ENCODE measurements at regions not wholly inside any gene's neighbourhood (a gene's known extent, or its start where the extent isn't known, plus 50 kb on each side); places are given as distances from the start of the nearest gene placed in this dataset.

DNA sequence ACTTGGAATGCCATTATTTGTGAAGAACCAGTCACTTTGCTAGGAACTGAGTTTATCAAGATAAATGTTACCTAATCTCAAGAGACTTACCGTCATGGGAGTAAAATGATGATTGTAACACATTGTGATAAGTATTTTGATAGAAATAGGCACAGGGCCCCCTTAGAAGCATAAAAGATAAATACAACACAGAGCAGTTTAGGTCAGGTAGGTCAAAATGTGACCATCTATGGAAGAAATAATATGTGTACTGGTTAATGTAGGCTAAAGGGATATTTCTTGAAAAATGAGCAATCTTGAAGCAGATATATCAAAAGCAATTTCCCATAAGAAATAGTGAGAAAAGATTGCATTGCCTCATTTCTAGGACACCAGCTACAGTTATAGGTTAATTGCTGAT is 1386.8 kb upstream of the ADGRL2 start:
- no peaks in the 10 kb centered on the region for H3K9me3 ChIP-seq (ENCODE audit: control insufficient read depth in 2 of 3, insufficient read depth in 1 of 3, low read length in 3 of 3)
- FAIRE-seq, result no peak
- no peaks in the 10 kb centered on the region for H3K4me1 ChIP-seq (ENCODE audit: control insufficient read depth in 2 of 3, insufficient read depth in 2 of 3, low read depth in 1 of 3, low read length in 3 of 3)
- TF ChIP-seq, protein P1, sequence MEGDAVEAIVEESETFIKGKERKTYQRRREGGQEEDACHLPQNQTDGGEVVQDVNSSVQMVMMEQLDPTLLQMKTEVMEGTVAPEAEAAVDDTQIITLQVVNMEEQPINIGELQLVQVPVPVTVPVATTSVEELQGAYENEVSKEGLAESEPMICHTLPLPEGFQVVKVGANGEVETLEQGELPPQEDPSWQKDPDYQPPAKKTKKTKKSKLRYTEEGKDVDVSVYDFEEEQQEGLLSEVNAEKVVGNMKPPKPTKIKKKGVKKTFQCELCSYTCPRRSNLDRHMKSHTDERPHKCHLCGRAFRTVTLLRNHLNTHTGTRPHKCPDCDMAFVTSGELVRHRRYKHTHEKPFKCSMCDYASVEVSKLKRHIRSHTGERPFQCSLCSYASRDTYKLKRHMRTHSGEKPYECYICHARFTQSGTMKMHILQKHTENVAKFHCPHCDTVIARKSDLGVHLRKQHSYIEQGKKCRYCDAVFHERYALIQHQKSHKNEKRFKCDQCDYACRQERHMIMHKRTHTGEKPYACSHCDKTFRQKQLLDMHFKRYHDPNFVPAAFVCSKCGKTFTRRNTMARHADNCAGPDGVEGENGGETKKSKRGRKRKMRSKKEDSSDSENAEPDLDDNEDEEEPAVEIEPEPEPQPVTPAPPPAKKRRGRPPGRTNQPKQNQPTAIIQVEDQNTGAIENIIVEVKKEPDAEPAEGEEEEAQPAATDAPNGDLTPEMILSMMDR (IDR thresholded peaks at IDR 0.05; ENCODE audit: borderline replicate concordance, extremely low read depth, insufficient read depth), result no peak
- DNase-seq, result no peak
- no peak overlapping the region for H3K9ac ChIP-seq (ENCODE audit: low read length in 3 of 3)
- no peaks in the 10 kb centered on the region for H3K36me3 ChIP-seq (ENCODE audit: control insufficient read depth in 2 of 3, insufficient read depth in 3 of 3, low read length in 3 of 3)
- H3K4me3 ChIP-seq (ENCODE audit: low read length in 3 of 3), result no peak overlapping the region
- no peaks in the 10 kb centered on the region for H3K27me3 ChIP-seq (ENCODE audit: control insufficient read depth, insufficient read depth, low read length)
- intact Hi-C loops (cut with DNase I), result no loop called here
- H3K27ac ChIP-seq (ENCODE audit: low read depth in 2 of 2, low read length in 2 of 2), result no peak overlapping the region

DNA sequence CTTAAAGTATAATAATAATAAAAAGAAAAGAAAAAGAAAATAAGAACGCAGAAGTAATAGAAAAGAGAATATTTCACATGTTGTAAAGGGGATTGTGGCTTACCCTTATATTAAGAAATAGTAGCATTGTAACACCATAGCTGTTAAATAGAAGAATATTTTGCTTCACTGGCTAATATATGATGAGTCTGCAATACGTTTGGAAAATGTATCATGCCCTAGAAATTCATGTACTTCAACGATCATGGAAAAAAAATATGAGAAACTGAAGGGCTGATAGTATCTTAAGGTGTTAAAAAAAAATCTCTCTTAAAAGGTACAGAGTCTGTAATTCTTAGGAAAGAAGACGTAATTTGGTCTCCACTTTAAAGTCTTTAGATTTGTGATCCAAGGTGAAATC is 1390.5 kb upstream of the ADGRL2 start:
- intact Hi-C loops (cut with DNase I), result no loop called here
- Histone ChIP-seq H3K4me3 (ENCODE audit: low read length in 3 of 3) (no peak overlapping the region), H3K27me3 (ENCODE audit: control insufficient read depth, insufficient read depth, low read length) (no peaks in the 10 kb centered on the region), H3K4me1 (ENCODE audit: control insufficient read depth in 2 of 3, insufficient read depth in 2 of 3, low read depth in 1 of 3, low read length in 3 of 3) (no peaks in the 10 kb centered on the region), H3K9me3 (ENCODE audit: control insufficient read depth in 2 of 3, insufficient read depth in 1 of 3, low read length in 3 of 3) (no peaks in the 10 kb centered on the region), H3K9ac (ENCODE audit: low read length in 3 of 3) (no peak overlapping the region), H3K27ac (ENCODE audit: low read depth in 2 of 2, low read length in 2 of 2) (no peak overlapping the region), H3K36me3 (ENCODE audit: control insufficient read depth in 2 of 3, insufficient read depth in 3 of 3, low read length in 3 of 3) (no peaks in the 10 kb centered on the region)
- DNase-seq, result no peak
- TF ChIP-seq, protein P1 (IDR thresholded peaks at IDR 0.05; ENCODE audit: borderline replicate concordance, extremely low read depth, insufficient read depth), result no peak
- no peak for FAIRE-seq

DNA sequence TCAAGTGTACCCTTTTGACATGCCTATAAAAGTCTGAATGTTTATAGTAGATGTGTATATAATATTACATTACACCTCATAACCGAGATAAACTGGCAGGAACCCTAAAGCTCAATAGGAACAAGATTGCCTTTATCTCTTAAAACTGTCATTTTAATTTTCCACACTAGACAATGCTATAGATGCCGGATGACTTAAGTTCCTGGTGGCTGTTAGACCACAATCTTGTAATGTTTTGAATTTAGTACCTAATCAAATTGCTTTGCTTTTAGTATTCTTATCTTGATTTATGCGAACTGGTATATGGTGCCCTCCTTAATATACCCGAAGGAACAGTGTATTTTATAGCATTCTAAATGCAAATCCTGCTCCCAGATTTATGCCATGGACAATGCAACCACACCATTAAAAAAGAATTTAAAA is 1397.0 kb upstream of the ADGRL4 start:
- no peaks in the 10 kb centered on the region for H3K27me3 ChIP-seq (ENCODE audit: control insufficient read depth, insufficient read depth, low read length)
- DNase-seq, result no peak
- H3K4me3 ChIP-seq (ENCODE audit: low read length in 3 of 3), result no peak overlapping the region
- intact Hi-C loops (cut with DNase I), result no loop called here
- no peaks in the 10 kb centered on the region for H3K9me3 ChIP-seq (ENCODE audit: control insufficient read depth in 2 of 3, insufficient read depth in 1 of 3, low read length in 3 of 3)
- H3K27ac ChIP-seq (ENCODE audit: low read depth in 2 of 2, low read length in 2 of 2), result no peak overlapping the region
- H3K9ac ChIP-seq (ENCODE audit: low read length in 3 of 3), result no peak overlapping the region
- TF ChIP-seq, protein P1 (IDR thresholded peaks at IDR 0.05; ENCODE audit: borderline replicate concordance, extremely low read depth, insufficient read depth), result no peak
- H3K36me3 ChIP-seq (ENCODE audit: control insufficient read depth in 2 of 3, insufficient read depth in 3 of 3, low read length in 3 of 3), result no peaks in the 10 kb centered on the region
- no peak for FAIRE-seq
- no peaks in the 10 kb centered on the region for H3K4me1 ChIP-seq (ENCODE audit: control insufficient read depth in 2 of 3, insufficient read depth in 2 of 3, low read depth in 1 of 3, low read length in 3 of 3)

DNA sequence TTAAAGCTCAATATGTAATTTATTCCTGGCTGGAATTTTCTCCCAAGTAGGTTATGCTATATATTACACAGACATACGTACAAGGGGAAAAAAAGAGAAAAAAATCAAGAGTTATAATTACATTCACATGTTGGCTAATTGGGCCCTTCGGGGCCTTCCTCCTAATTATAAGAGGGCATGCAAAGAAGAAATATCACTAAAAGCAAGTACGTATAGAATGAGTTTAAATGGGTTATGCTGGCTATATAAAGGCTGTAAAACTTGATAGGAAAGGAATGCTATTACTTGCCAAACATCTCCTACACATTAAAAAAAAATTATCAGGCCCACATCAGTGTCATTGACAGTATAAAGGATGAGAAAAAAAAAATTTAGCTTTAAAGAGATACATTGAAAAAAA is 1396.1 kb upstream of the ADGRL4 start:
- no peak overlapping the region for H3K27ac ChIP-seq (ENCODE audit: low read depth in 2 of 2, low read length in 2 of 2)
- H3K4me3 ChIP-seq (ENCODE audit: low read length in 3 of 3), result no peak overlapping the region
- FAIRE-seq (no peak), DNase-seq (no peak)
- no peak overlapping the region for H3K9ac ChIP-seq (ENCODE audit: low read length in 3 of 3)
- no peaks in the 10 kb centered on the region for H3K9me3 ChIP-seq (ENCODE audit: control insufficient read depth in 2 of 3, insufficient read depth in 1 of 3, low read length in 3 of 3)
- H3K4me1 ChIP-seq (ENCODE audit: control insufficient read depth in 2 of 3, insufficient read depth in 2 of 3, low read depth in 1 of 3, low read length in 3 of 3), result no peaks in the 10 kb centered on the region
- TF ChIP-seq, protein P1 (IDR thresholded peaks at IDR 0.05; ENCODE audit: borderline replicate concordance, extremely low read depth, insufficient read depth), result no peak
- H3K36me3 ChIP-seq (ENCODE audit: control insufficient read depth in 2 of 3, insufficient read depth in 3 of 3, low read length in 3 of 3), result no peaks in the 10 kb centered on the region
- intact Hi-C loops (cut with DNase I), result no loop called here
- no peaks in the 10 kb centered on the region for H3K27me3 ChIP-seq (ENCODE audit: control insufficient read depth, insufficient read depth, low read length)

All from kidney (tissue), 13 donors.